ENCODE measurements at regions not wholly inside any gene's neighbourhood (a gene's known extent, or its start where the extent isn't known, plus 50 kb on each side); places are given as distances from the start of the nearest gene placed in this dataset.
"Not testable (repeated sequence)": the region's sequence is repeated elsewhere in the genome, so short reads cannot be mapped to it uniquely, and the experiment has no call there.

DNA sequence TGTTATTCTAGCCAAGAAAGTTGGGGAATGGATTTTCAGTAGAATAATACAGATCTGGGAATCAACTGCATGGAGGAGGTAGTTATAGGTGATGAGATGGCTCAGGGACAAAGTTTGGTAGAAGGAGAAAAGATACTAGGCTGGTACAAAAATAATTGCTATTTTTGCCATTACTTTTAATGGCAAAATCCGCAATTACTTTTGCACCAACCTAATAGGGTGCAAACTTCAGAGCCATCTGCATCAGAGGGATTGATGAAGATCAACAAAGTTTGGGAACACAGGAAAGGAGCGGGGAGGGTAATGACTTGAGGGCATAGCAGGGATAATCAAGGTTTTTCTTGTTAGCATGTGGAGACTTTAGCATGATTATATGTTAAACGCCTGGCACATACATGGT is 178.7 kb upstream of the ROPN1B start:
- 95% methylated on average over 3 of the region's 3 CpGs for WGBS
- not testable (repeated sequence) for H3K4me3 ChIP-seq (ENCODE audit: low read depth, low read length); DNase-seq (ENCODE audit: extremely low spot score); H3K36me3 ChIP-seq (ENCODE audit: insufficient read depth); H3K27ac ChIP-seq (ENCODE audit: low read depth); H3K4me1 ChIP-seq (ENCODE audit: insufficient read depth)

DNA sequence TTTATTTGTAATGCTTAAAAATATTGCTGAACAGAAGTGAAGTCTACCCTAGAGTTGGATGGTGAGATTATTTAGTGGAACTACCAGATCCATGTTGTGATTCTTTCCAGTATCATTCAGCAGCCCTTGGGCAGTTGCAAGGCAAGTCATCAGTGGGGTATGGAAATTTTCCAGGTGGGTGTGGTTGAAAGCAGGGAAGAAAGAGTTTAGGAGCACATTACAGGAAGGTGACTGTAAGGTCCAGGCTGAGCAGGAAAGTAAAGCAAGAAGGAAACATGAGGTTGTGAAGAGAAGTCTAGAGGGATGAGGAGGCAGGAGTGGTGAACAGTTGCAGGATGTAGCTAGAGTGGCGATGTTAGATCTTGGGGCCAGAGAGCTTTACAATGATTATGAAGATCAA is 178.0 kb upstream of the ROPN1B start:
- WGBS: 90% methylated on average over 1 of the region's 1 CpG
- H3K27ac ChIP-seq (ENCODE audit: low read depth); H3K4me3 ChIP-seq (ENCODE audit: low read depth, low read length); H3K4me1 ChIP-seq (ENCODE audit: insufficient read depth); DNase-seq (ENCODE audit: extremely low spot score); H3K36me3 ChIP-seq (ENCODE audit: insufficient read depth): not testable (repeated sequence)

DNA sequence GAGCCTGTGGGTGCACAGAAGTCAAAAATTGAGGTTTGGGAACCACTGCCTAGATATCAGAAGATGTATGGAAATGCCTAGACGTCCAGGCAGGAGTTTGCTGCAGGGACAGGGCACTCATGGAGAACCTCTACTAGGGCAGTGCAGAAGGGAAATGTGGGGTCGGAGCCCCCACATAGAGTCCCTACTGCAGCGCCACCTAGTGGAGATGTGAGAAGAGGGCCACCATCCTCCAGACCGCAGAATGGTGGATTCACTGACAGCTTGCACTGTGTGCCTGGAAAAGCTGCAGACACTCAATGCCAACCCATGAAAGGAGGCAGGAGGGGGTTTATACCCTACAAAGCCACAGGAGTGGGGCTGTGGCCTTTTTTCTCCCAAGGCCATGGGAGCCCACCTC is 159.0 kb upstream of the ROPN1B start:
- DNase-seq (ENCODE audit: extremely low spot score); H3K36me3 ChIP-seq (ENCODE audit: insufficient read depth); H3K4me3 ChIP-seq (ENCODE audit: low read depth, low read length); H3K4me1 ChIP-seq (ENCODE audit: insufficient read depth); H3K27ac ChIP-seq (ENCODE audit: low read depth): not testable (repeated sequence)
- WGBS: 60% methylated on average over 4 of the region's 4 CpGs

DNA sequence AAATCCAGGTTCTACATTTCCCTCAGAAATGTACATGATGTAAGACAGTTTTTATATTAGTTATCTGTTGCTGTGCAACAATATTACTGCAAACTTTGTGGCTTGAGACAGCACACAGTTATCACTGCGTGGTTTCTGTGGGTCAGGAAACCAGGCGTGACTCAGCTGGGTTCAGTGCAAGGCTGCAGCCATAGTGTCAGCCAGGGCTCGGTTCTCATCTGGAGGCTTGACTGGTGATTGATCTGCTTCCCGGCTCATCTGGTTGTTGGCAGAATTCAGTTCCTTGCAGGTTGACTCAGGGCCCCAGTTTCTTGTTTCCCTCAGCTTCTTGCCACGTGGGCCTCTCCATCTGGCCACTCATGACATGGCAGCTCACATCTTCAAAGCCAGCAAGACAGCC is 146.8 kb upstream of the ROPN1B start:
- not testable (repeated sequence) for DNase-seq (ENCODE audit: extremely low spot score); H3K27ac ChIP-seq (ENCODE audit: low read depth); H3K4me3 ChIP-seq (ENCODE audit: low read depth, low read length); H3K36me3 ChIP-seq (ENCODE audit: insufficient read depth); H3K4me1 ChIP-seq (ENCODE audit: insufficient read depth)
- WGBS: 71% methylated on average over 5 of the region's 5 CpGs

DNA sequence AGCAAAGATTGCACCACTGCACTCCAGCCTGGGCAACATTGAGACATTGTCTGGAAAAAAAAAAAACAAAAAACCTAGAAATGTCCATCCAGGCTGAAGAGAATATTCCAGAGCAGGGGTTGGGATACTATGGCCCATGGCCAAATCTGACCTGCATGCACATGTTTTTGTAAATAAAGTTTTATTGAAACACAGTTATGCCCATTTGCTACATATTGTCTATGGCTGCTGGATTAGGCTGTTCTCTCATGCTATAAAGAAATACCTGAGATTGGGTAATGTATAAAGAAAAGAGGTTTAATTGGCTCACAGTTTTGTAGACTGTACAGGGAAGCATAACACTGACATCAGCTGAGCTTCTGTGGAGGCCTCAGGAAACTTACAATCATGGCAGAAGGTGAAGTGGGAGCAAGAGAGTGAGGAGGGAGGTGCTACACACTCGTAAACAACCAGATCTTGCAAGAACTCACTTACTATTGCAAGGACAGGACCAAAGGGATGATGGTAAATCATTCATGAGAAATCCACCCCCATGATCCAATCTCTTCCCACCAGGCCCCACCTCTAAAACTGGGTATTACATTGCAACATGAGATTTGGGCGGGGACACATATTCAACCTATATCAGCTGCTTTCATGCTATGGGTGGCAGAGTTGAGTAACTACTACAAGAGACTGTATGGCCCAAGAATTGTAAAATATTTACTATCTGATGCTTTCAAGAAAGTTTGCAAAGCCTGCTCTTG is 137.8 kb upstream of the ROPN1B start:
- H3K4me3 ChIP-seq (ENCODE audit: low read depth, low read length); H3K36me3 ChIP-seq (ENCODE audit: insufficient read depth); DNase-seq (ENCODE audit: extremely low spot score); H3K27ac ChIP-seq (ENCODE audit: low read depth); H3K4me1 ChIP-seq (ENCODE audit: insufficient read depth): not testable (repeated sequence)
- 95% methylated on average over 2 of the region's 2 CpGs for WGBS

DNA sequence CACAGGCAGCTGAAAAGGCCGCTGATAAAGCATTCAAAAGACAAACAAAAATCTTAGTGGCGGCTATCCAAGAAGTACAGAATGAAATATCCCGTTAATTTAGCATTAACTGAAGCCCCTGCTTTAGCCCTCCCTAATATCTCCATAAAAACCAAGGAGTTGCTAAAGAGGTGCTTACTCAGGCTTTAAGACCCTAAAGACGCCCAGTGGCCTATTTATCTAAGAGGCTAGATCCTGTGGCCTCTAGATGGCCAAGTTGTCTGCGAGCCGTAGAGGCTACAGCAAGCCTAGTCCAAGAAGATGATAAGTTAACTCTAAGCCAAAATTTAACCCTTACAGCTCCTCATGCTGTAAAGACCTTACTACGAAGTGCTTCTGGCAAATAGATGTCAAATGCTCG is 133.4 kb upstream of the ROPN1B start:
- 46% methylated on average over 8 of the region's 8 CpGs for WGBS
- not testable (repeated sequence) for H3K4me3 ChIP-seq (ENCODE audit: low read depth, low read length); H3K27ac ChIP-seq (ENCODE audit: low read depth); H3K36me3 ChIP-seq (ENCODE audit: insufficient read depth); DNase-seq (ENCODE audit: extremely low spot score); H3K4me1 ChIP-seq (ENCODE audit: insufficient read depth)

DNA sequence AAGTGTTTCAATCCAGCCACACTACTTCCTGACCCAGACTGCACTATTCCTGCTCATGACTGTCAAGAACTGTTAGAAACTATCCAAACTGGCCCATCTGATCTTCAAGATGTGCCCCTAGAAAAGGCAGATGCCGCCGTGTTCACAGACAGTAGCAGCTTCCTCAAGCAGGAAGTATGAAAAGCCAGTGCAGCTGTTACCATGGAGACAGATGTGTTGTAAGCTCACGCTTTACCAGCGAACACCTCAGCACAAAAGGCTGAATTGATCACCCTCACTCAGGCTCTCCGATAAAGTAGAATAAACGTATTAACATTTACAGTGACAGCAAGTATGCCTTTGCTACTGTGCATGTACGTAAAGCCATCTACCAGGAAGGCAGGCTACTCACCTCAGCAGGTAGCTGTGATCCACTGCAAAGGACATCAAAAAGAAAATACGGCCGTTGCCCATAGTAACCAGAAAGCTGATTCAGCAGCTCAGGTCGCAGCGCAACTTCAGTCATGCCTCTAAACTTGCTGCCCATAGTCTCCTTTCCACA is 132.9 kb upstream of the ROPN1B start:
- DNase-seq (ENCODE audit: extremely low spot score): peak; percentile 8
- H3K36me3 ChIP-seq (ENCODE audit: insufficient read depth); H3K4me1 ChIP-seq (ENCODE audit: insufficient read depth); H3K4me3 ChIP-seq (ENCODE audit: low read depth, low read length); H3K27ac ChIP-seq (ENCODE audit: low read depth): not testable (repeated sequence)
- WGBS: 37% methylated on average over 11 of the region's 11 CpGs

DNA sequence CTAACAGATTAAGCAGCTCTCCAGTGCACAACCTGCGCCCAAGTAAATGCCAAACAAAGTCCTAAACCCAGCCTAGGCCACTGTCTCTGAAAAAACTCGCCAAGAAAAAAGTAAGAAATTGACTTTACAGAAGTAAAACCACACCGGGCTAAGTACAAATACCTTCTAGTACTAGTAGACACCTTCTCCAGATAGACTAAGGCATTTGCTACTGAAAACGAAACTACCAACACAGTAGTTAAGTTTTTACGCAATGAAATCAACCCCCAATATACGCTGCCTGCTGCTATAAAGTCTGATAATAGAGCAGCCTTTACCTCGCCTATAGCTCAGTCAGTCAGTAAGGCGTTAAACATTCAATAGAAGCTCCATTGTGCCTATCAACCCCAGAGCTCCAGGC is 132.2 kb upstream of the ROPN1B start:
- 88% methylated on average over 8 of the region's 8 CpGs for WGBS
- not testable (repeated sequence) for H3K4me1 ChIP-seq (ENCODE audit: insufficient read depth); H3K27ac ChIP-seq (ENCODE audit: low read depth); H3K4me3 ChIP-seq (ENCODE audit: low read depth, low read length); H3K36me3 ChIP-seq (ENCODE audit: insufficient read depth); DNase-seq (ENCODE audit: extremely low spot score)

DNA sequence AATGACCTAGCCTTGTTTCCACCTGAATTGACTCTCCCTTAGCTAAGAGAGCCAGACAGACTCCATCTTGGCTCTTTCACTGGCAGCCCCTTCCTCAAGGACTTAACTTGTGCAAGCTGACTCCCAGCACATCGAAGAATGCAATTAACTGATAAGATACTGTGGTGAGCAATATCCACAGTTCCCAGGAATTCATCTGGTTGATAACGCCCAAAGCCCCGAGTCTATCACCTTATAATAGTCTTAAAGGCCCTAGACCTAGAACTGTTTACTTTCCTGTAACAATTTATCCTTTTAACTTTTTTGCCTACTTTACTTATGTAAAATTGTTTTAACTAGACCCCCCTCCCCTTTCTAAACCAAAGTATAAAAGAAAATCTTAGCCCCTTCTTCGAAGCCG is 130.1 kb upstream of the ROPN1B start:
- not testable (repeated sequence) for DNase-seq (ENCODE audit: extremely low spot score); H3K27ac ChIP-seq (ENCODE audit: low read depth); H3K4me3 ChIP-seq (ENCODE audit: low read depth, low read length); H3K36me3 ChIP-seq (ENCODE audit: insufficient read depth); H3K4me1 ChIP-seq (ENCODE audit: insufficient read depth)
- WGBS: 75% methylated on average over 5 of the region's 5 CpGs

DNA sequence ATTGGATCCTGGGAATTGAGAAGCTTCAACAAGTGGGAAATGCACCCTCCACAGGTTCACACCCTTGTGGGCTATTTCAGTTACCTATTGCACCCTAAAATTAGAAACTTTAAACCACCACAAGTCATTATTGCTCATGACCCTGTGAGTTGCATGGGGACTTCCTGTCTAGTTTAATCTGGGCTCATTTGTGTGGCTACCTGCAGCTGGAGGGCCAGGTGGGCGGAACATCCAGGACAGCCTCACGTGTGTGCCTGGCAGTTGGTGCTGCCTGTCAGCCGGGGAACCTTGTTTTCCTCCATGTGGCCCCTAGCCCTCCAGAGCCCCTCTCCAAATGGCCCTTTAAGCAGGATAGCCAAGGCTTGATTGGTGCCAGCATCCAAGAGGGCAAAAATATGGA is 128.5 kb upstream of the ROPN1B start:
- 96% methylated on average over 3 of the region's 3 CpGs for WGBS
- H3K4me3 ChIP-seq (ENCODE audit: low read depth, low read length); H3K4me1 ChIP-seq (ENCODE audit: insufficient read depth); H3K36me3 ChIP-seq (ENCODE audit: insufficient read depth); DNase-seq (ENCODE audit: extremely low spot score); H3K27ac ChIP-seq (ENCODE audit: low read depth): not testable (repeated sequence)

DNA sequence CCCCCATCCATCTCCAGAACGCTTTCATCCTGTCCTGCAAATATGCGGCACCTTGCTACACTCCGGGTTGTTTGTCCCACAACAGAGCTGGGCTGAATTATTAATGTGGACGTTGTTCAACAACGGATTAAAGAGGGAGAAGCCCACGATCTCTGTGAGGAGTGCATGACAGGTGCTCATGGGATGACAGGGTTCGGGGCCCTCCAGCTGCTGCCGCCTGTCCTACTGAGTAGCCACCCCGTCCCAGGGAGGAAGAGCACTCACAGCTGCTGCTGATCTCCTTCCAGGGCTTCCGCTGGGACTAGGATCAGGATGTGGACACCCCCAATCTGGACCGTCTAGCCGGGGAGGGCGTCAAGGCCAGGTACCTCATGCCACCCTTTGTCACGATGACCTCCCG is 121.0 kb upstream of the ROPN1B start:
- H3K27ac ChIP-seq (ENCODE audit: low read depth); H3K4me3 ChIP-seq (ENCODE audit: low read depth, low read length); H3K4me1 ChIP-seq (ENCODE audit: insufficient read depth); H3K36me3 ChIP-seq (ENCODE audit: insufficient read depth); DNase-seq (ENCODE audit: extremely low spot score): not testable (repeated sequence)
- 87% methylated on average over 15 of the region's 15 CpGs for WGBS

DNA sequence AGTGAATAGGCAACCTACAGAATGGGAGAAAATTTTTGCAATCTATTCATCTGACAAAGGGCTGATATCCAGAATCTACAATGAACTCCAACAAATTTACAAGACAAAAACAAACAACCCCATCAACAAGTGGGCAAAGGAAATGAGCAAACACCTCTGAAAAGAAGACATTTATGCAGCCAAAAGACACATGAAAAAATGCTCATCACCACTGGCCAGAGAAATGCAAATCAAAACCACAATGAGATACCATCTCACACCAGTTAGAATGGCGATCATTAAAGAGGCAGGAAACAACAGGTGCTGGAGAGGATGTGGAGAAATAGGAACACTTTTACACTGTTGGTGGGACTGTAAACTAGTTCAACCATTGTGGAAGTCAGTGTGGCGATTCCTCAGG is 114.0 kb upstream of the ROPN1B start:
- 73% methylated on average over 2 of the region's 2 CpGs for WGBS
- DNase-seq (ENCODE audit: extremely low spot score); H3K27ac ChIP-seq (ENCODE audit: low read depth); H3K4me1 ChIP-seq (ENCODE audit: insufficient read depth); H3K36me3 ChIP-seq (ENCODE audit: insufficient read depth); H3K4me3 ChIP-seq (ENCODE audit: low read depth, low read length): not testable (repeated sequence)

DNA sequence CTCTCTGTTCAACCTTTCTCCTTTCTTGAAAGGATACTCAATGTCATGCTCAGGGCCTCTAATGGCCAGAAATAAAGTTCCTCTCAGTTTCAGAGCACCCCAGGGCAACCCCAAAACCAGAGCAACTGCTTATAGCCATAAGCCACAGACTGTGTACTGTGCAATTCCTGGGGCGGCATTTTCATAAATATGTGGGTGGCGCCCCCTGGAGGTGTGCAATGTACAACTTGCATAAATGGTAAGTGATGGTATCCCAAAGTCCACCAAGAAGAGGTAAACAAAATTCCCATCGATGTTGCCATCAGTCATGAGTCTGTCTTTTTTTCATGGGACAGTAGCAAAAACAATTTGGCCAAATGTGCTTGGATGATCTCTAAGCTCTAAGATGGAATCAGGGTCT is 108.4 kb upstream of the ROPN1B start:
- H3K4me3 ChIP-seq (ENCODE audit: low read depth, low read length); H3K27ac ChIP-seq (ENCODE audit: low read depth); H3K36me3 ChIP-seq (ENCODE audit: insufficient read depth); DNase-seq (ENCODE audit: extremely low spot score); H3K4me1 ChIP-seq (ENCODE audit: insufficient read depth): not testable (repeated sequence)
- WGBS: 98% methylated on average over 3 of the region's 3 CpGs

DNA sequence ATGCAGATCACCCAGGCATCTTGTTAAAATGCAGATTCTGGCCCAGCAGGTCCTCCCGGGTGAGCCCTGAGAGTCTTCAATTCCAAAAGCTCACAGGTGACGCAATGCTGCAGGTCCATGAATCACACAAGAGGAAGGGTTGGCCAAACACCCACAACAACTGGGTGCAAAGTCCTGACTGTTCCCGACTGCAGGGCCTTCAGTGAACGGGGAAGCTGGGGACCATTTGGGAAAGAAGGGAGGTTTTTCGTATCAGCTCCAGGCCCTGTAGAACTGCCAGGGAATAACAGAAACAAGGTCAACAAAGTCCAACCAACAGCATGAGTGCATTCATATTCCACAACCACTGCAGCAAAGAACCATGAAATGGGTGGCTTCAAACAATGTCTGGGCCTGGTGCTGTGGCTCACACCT is 106.1 kb upstream of the ROPN1B start:
- not testable (repeated sequence) for DNase-seq (ENCODE audit: extremely low spot score); H3K27ac ChIP-seq (ENCODE audit: low read depth); H3K4me1 ChIP-seq (ENCODE audit: insufficient read depth); H3K4me3 ChIP-seq (ENCODE audit: low read depth, low read length); H3K36me3 ChIP-seq (ENCODE audit: insufficient read depth)
- WGBS: 69% methylated on average over 5 of the region's 5 CpGs

DNA sequence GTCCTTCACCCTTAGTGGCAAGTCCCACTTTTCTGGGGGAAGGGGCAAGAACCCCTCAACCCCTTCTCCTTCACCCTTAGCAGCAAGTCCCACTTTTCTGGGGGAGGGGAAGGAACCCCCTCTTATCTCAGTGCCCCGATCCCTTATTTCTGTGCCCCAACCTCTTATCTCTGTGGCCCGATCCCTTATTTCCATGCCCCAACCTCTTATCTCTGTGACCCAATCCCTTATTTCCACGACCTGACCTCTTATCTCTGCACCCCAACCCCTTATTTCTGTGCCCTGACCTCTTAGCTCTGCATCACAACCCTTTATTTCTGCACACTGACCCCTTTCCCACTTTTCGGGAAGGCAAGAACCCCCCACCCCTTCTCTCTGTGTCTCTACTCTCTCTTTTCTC is 104.4 kb upstream of the ROPN1B start:
- WGBS: 81% methylated on average over 4 of the region's 4 CpGs
- not testable (repeated sequence) for H3K36me3 ChIP-seq (ENCODE audit: insufficient read depth); H3K4me1 ChIP-seq (ENCODE audit: insufficient read depth); H3K27ac ChIP-seq (ENCODE audit: low read depth); H3K4me3 ChIP-seq (ENCODE audit: low read depth, low read length); DNase-seq (ENCODE audit: extremely low spot score)
